ENCODE measurements at regions not wholly inside any gene's neighbourhood (a gene's known extent, or its start where the extent isn't known, plus 50 kb on each side); places are given as distances from the start of the nearest gene placed in this dataset.

DNA sequence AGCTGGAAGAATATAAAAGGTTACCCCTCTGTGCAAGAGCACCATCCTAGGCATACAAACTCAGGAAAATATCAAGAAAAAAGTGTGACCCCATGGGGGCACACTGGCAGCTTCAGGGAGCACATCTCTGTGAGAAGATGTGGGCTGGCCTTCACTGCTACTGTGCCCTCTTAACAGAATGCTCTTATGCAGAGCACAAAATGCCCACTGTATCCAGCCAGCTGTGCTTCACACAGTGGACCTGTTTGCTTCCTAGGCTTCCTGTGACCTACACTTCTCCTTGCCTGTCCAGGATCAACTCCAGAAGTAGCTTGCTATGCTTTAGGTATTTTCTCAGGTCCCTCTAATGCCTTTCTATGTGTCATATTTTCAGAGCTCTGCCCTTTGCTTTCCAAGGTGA, 380.2 kb upstream of the MMS22L start:
- ChIA-PET CTCF (interaction anchor here (1.3 kb wide), 1 partner anchor 10 kb away, joined by 3 read pairs; no protein-coding TSS in a partner anchor), POLR2A (no interaction called here)
- Histone ChIP-seq H3K27ac (ENCODE audit: low read depth in 2 of 2, low read length in 1 of 2) (no peak overlapping the region), H3K27me3 (ENCODE audit: insufficient read depth) (no peaks in the 10 kb centered on the region), H3K36me3 (replicated peaks in 1 of 2; ENCODE audit: control insufficient read depth in 1 of 2, insufficient read depth in 2 of 2, low read length in 1 of 2) (peaks cover 0 to 2% of the 10 kb centered on the region in 2 experiments), H3K4me2 (no peak overlapping the region), H4K20me1 (ENCODE audit: insufficient read depth) (no peaks in the 10 kb centered on the region), H3K9ac (no peak overlapping the region), H3K9me2 (no peaks in the 10 kb centered on the region), H3K4me3 (ENCODE audit: low read depth in 2 of 2, low read length in 1 of 2) (no peak overlapping the region), H2AFZ (ENCODE audit: low read depth) (no peak overlapping the region), H3K4me1 (ENCODE audit: control insufficient read depth in 1 of 2, insufficient read depth in 2 of 2, low read depth in 1 of 2, low read length in 1 of 2) (no peaks in the 10 kb centered on the region; a peak in 1 of 4 replicates), H3K79me2 (ENCODE audit: insufficient read depth) (no peaks in the 10 kb centered on the region), H3F3A (replicated peaks; ENCODE audit: insufficient read depth) (no peaks in the 10 kb centered on the region), H3K9me3 (no peaks in the 10 kb centered on the region)
- DNase-seq: no peak
- no peak for TF ChIP-seq SMC3 (IDR thresholded peaks at IDR 0.05; ENCODE audit: low read depth, low read length)
- no peak for TF ChIP-seq EP300 (IDR thresholded peaks at IDR 0.05; ENCODE audit: borderline replicate concordance in 1 of 2, low read depth in 1 of 2, low read length in 1 of 2)
- no peak for TF ChIP-seq CHD2 (IDR thresholded peaks at IDR 0.05; ENCODE audit: low read length, partially characterized antibody)
- TF ChIP-seq GABPA (IDR thresholded peaks at IDR 0.05; ENCODE audit: low read depth): no peak
- TF ChIP-seq, protein P1, sequence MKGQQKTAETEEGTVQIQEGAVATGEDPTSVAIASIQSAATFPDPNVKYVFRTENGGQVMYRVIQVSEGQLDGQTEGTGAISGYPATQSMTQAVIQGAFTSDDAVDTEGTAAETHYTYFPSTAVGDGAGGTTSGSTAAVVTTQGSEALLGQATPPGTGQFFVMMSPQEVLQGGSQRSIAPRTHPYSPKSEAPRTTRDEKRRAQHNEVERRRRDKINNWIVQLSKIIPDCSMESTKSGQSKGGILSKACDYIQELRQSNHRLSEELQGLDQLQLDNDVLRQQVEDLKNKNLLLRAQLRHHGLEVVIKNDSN (IDR thresholded peaks at IDR 0.05; ENCODE audit: borderline replicate concordance, low read depth): no peak
- TF ChIP-seq CTCF (IDR thresholded peaks at IDR 0.05): no peak
- no peak for TF ChIP-seq EZH2phosphoT487 (IDR thresholded peaks at IDR 0.05; ENCODE audit: borderline replicate concordance, low read depth)
- TF ChIP-seq RFX5 (IDR thresholded peaks at IDR 0.05; ENCODE audit: low read length): no peak
- no peak for TF ChIP-seq NRF1 (IDR thresholded peaks at IDR 0.05; ENCODE audit: low read depth, low read length)

GRCh38 chr6:97665446-97665845, 382.4 kb upstream of the MMS22L start:
- H3K4me2 ChIP-seq: no peak overlapping the region
- H3K9me2 ChIP-seq: no peaks in the 10 kb centered on the region
- no peaks in the 10 kb centered on the region for H3F3A ChIP-seq (replicated peaks; ENCODE audit: insufficient read depth)
- no peaks in the 10 kb centered on the region for H3K9me3 ChIP-seq
- ChIA-PET POLR2A (no interaction called here), CTCF (interaction anchor here (0.9 kb wide), 1 partner anchor 168 kb away, joined by 3 read pairs; no protein-coding TSS in a partner anchor)
- H3K4me3 ChIP-seq (ENCODE audit: low read depth in 2 of 2, low read length in 1 of 2): no peak overlapping the region
- no peak overlapping the region for H3K27ac ChIP-seq (ENCODE audit: low read depth in 2 of 2, low read length in 1 of 2)
- WGBS (ENCODE audit: low lambda C conversion rate): 83% methylated on average over 5 of the region's 5 CpGs
- no peak for DNase-seq
- no peaks in the 10 kb centered on the region for H3K27me3 ChIP-seq (ENCODE audit: insufficient read depth)
- no peak overlapping the region for H2AFZ ChIP-seq (ENCODE audit: low read depth)
- peaks cover 0 to 5% of the 10 kb centered on the region in 2 experiments; a peak in 1 of 4 replicates for H3K4me1 ChIP-seq (ENCODE audit: control insufficient read depth in 1 of 2, insufficient read depth in 2 of 2, low read depth in 1 of 2, low read length in 1 of 2)
- TF ChIP-seq NFIC (IDR thresholded peaks at IDR 0.05; ENCODE audit: borderline replicate concordance) (no peak), YY1 (IDR thresholded peaks at IDR 0.05; ENCODE audit: low read depth) (no peak)
- no peaks in the 10 kb centered on the region for H4K20me1 ChIP-seq (ENCODE audit: insufficient read depth)
- no peak overlapping the region for H3K9ac ChIP-seq
- H3K79me2 ChIP-seq (ENCODE audit: insufficient read depth): no peaks in the 10 kb centered on the region
- H3K36me3 ChIP-seq (replicated peaks in 1 of 2; ENCODE audit: control insufficient read depth in 1 of 2, insufficient read depth in 2 of 2, low read length in 1 of 2): no peaks in the 10 kb centered on the region
